ENCODE measurements at regions not wholly inside any gene's neighbourhood (a gene's known extent, or its start where the extent isn't known, plus 50 kb on each side); places are given as distances from the start of the nearest gene placed in this dataset.

- FAIRE-seq (no peak), ATAC-seq (no peak), DNase-seq (ENCODE audit: low read depth in 1 of 2, low spot score in 1 of 2) (no peak)
- Histone ChIP-seq H3K27ac (no peak overlapping the region), H3K9me3 (0 out of 3 replicates have a peak, but pooled peaks cover 3% of the 10 kb centered on the region), H3K4me1 (peaks cover 7% of the 10 kb centered on the region; the same call in 2 of the 3 replicates), H3K4me2 (no peak overlapping the region), H3K4me3 (no peak overlapping the region)
- ChIA-PET CTCF (interaction anchor here (2.6 to 3.0 kb wide), 2 partner anchors 14 to 76 kb away, joined by 11 to 15 read pairs; no protein-coding TSS in a partner anchor), POLR2A (no interaction called here)
- no peak for TF ChIP-seq SREBF2 (IDR thresholded peaks at IDR 0.05)
- TF ChIP-seq GATA3 (IDR thresholded peaks at IDR 0.05; ENCODE audit: borderline replicate concordance) = no peak
- TF ChIP-seq ZSCAN20 (CRISPR knock-in tag; IDR thresholded peaks at IDR 0.05) = no peak
- no peak for TF ChIP-seq MYC (IDR thresholded peaks at IDR 0.05; ENCODE audit: borderline replicate concordance, low read length)
- 63% methylated on average over 3 of the region's 3 CpGs for WGBS (ENCODE audit: missing lambda C conversion rate)
These were observed 75.9 kb upstream of the PCSK6 start for GRCh38 chr15:101565377-101565776.

GRCh38 chr15:101563176-101563796 is 73.8 kb upstream of the PCSK6 start:
- Histone ChIP-seq H3K4me1 (no peaks in the 10 kb centered on the region), H3K27ac (no peak overlapping the region), H3K4me2 (no peak overlapping the region), H3K9me3 (0 out of 3 replicates have a peak, but pooled peaks cover 3% of the 10 kb centered on the region), H3K4me3 (no peak overlapping the region)
- DNase-seq (ENCODE audit: low read depth in 1 of 2, low spot score in 1 of 2) (no peak), ATAC-seq (no peak), FAIRE-seq (peak; percentile 36)
- CTCF ChIA-PET = no interaction called here
- TF ChIP-seq RNF2 (IDR thresholded peaks at IDR 0.05; ENCODE audit: borderline replicate concordance, low read depth) (no peak), HOXA7 (CRISPR knock-in tag; IDR thresholded peaks at IDR 0.05) (no peak), ZFP36 (IDR thresholded peaks at IDR 0.05; ENCODE audit: borderline replicate concordance, partially characterized antibody) (no peak), JUN (IDR thresholded peaks at IDR 0.05) (no peak), HOXB13 (CRISPR knock-in tag; IDR thresholded peaks at IDR 0.05; ENCODE audit: low read depth) (no peak), KDM1A (IDR thresholded peaks at IDR 0.05; ENCODE audit: low read depth) (no peak)
- POLR2A ChIA-PET = no interaction called here
- WGBS (ENCODE audit: missing lambda C conversion rate) = 32% methylated on average over 4 of the region's 4 CpGs

GRCh38 chr15:101562428-101563059 is 73.0 kb upstream of the PCSK6 start:
- H3K4me3 ChIP-seq = no peak overlapping the region
- ChIA-PET POLR2A (no interaction called here), CTCF (no interaction called here)
- FAIRE-seq (no peak), ATAC-seq (no peak), DNase-seq (ENCODE audit: low read depth in 1 of 2, low spot score in 1 of 2) (no peak)
- no peak overlapping the region for H3K4me2 ChIP-seq
- no peaks in the 10 kb centered on the region for H3K4me1 ChIP-seq
- no peak overlapping the region for H3K27ac ChIP-seq
- 60% methylated on average over 22 of the region's 22 CpGs for WGBS (ENCODE audit: missing lambda C conversion rate)
- TF ChIP-seq MAZ (IDR thresholded peaks at IDR 0.05; ENCODE audit: borderline replicate concordance, low read depth, low read length) = no peak
- no peak for TF ChIP-seq JUN (IDR thresholded peaks at IDR 0.05)
- TF ChIP-seq CHD4 (IDR thresholded peaks at IDR 0.05; ENCODE audit: borderline replicate concordance) = no peak
- TF ChIP-seq KDM5A (IDR thresholded peaks at IDR 0.05) = no peak
- TF ChIP-seq REST (IDR thresholded peaks at IDR 0.05) = no peak
- TF ChIP-seq TP53 (CRISPR knock-in tag; IDR thresholded peaks at IDR 0.05) = no peak
- no peak for TF ChIP-seq EP300 (IDR thresholded peaks at IDR 0.05)
- TF ChIP-seq ESRRA (IDR thresholded peaks at IDR 0.05; ENCODE audit: borderline replicate concordance, low read length) = no peak
- TF ChIP-seq MAFK (IDR thresholded peaks at IDR 0.05; ENCODE audit: partially characterized antibody) = no peak
- H3K9me3 ChIP-seq = 0 out of 3 replicates have a peak, but pooled peaks cover 3% of the 10 kb centered on the region
